GM23338 (cell line): ENCODE measurements at regions not wholly inside any gene's neighbourhood (a gene's known extent, or its start where the extent isn't known, plus 50 kb on each side); places are given as distances from the start of the nearest gene placed in this dataset.

Experiments
- ATAC-seq: fragments of 200-7000 bp; cut with Tn5 transposase; 3 replicates; pipeline ENCODE4 v1.9.1; 2020
- DNase-seq: peaks from one replicate; pipeline ENCODE4 v3.0.0-alpha.2; 2015; ENCODE audit warnings: low spot score
- H2AFZ ChIP-seq: fragments of 200-600 bp; sonication (generic); 2 replicates; pipeline ENCODE4 v1.8.0; 2016; ENCODE audit warnings: antibody characterized with exemption, mild to moderate bottlenecking, moderate library complexity
- H3F3A ChIP-seq: fragments of 200-600 bp; sonication (generic); replicated peaks from 2 replicates; pipeline ENCODE4 v1.8.0; 2017; ENCODE audit warnings: antibody characterized with exemption, mixed run types, low read depth
- H3K27ac ChIP-seq: fragments of 200-600 bp; sonication (generic); 2 replicates; pipeline ENCODE4 v1.6.1; 2016; ENCODE audit warnings: low read depth
- H3K27me3 ChIP-seq: fragments of 200-600 bp; sonication (generic); 2 replicates; pipeline ENCODE4 v1.8.0; 2016; ENCODE audit warnings: mild to moderate bottlenecking, mixed run types, moderate library complexity; ENCODE audit not compliant: insufficient read depth
- H3K36me3 ChIP-seq: fragments of 200-600 bp; sonication (generic); 2 replicates; pipeline ENCODE4 v1.8.0; 2016; ENCODE audit warnings: mild to moderate bottlenecking; ENCODE audit not compliant: insufficient read depth
- H3K4me1 ChIP-seq: fragments of 200-600 bp; sonication (generic); 2 replicates; pipeline ENCODE4 v1.8.0; 2016; ENCODE audit warnings: mild to moderate bottlenecking, moderate library complexity; ENCODE audit not compliant: insufficient read depth
- H3K4me2 ChIP-seq: fragments of 200-600 bp; sonication (generic); 2 replicates; pipeline ENCODE4 v1.7.1; 2017; ENCODE audit warnings: mixed run types
- H3K4me3 ChIP-seq: fragments of 200-600 bp; sonication (generic); 2 replicates; pipeline ENCODE4 v1.6.1; 2016; ENCODE audit warnings: mixed run types
- H3K79me2 ChIP-seq: fragments of 200-600 bp; sonication (generic); replicated peaks from 2 replicates; pipeline ENCODE4 v1.8.0; 2017; ENCODE audit warnings: mild to moderate bottlenecking; ENCODE audit not compliant: insufficient read depth
- H3K9me2 ChIP-seq: fragments of 200-600 bp; sonication (generic); 2 replicates; pipeline ENCODE4 v1.8.0; 2017; ENCODE audit not compliant: insufficient read depth
- H4K20me1 ChIP-seq: fragments of 200-600 bp; sonication (generic); replicated peaks from 2 replicates; pipeline ENCODE4 v1.8.0; 2017; ENCODE audit warnings: mild to moderate bottlenecking; ENCODE audit not compliant: insufficient read depth
- H3K27ac Mint-ChIP-seq: 2 replicates; pipeline ENCODE4 v1.8.0; 2020; ENCODE audit warnings: inconsistent platforms, mild to moderate bottlenecking, moderate library complexity, mixed read lengths
- H3K27me3 Mint-ChIP-seq: 3 replicates; pipeline ENCODE4 v1.8.0; 2022; ENCODE audit warnings: low read depth, mild to moderate bottlenecking, moderate library complexity, mixed read lengths, inconsistent platforms; ENCODE audit not compliant: insufficient read depth, poor library complexity
- H3K36me3 Mint-ChIP-seq: 3 replicates; pipeline ENCODE4 v1.8.0; 2021; ENCODE audit warnings: low read depth, mild to moderate bottlenecking, inconsistent platforms, moderate library complexity, mixed read lengths
- H3K4me1 Mint-ChIP-seq: 3 replicates; pipeline ENCODE4 v1.8.0; 2020; ENCODE audit warnings: mild to moderate bottlenecking, inconsistent platforms, mixed read lengths
- H3K4me3 Mint-ChIP-seq: 3 replicates; pipeline ENCODE4 v1.8.0; 2021; ENCODE audit warnings: moderate library complexity, mild to moderate bottlenecking, inconsistent platforms, mixed read lengths
- H3K9me3 Mint-ChIP-seq: 3 replicates; pipeline ENCODE4 v1.8.0; 2020; ENCODE audit warnings: moderate library complexity, mild to moderate bottlenecking, inconsistent platforms, mixed read lengths
- CTCF ChIP-seq, 2 experiments: fragments of 200-600 bp in 1 of 2; sonication (generic) in 1 of 2; conservative IDR thresholded peaks; 2 replicates each; pipeline versions ENCODE4 v1.5.1 to v1.6.1; 2016 to 2017; ENCODE audit warnings: antibody characterized with exemption in 2 of 2, low read depth in 2 of 2, mild to moderate bottlenecking in 2 of 2, moderate library complexity in 1 of 2
- NANOG ChIP-seq: IDR thresholded peaks from 2 replicates; pipeline ENCODE4 v1.6.1; 2016; ENCODE audit warnings: antibody characterized with exemption, borderline replicate concordance
- ZNF331 ChIP-seq: fragments of 250-450 bp; sonication (Bioruptor Pico); IDR thresholded peaks from 2 replicates; pipeline ENCODE4 v1.5.0; 2020; ENCODE audit warnings: low read depth, mild to moderate bottlenecking, moderate library complexity
- ZNF462 ChIP-seq: fragments of 250-450 bp; sonication (Bioruptor Pico); IDR thresholded peaks from 2 replicates; pipeline ENCODE4 v1.5.0; 2020; ENCODE audit warnings: mild to moderate bottlenecking, moderate library complexity

GRCh38 chr2:120999377-121000097 lies 263.9 kb downstream of the GLI2 start:
- ATAC-seq, result no peak
- H3K4me3 ChIP-seq, result no peak overlapping the region
- TF ChIP-seq ZNF462 (CRISPR knock-in tag) (no peak), ZNF331 (no peak), CTCF (conservative IDR thresholded peaks at IDR 0.05; ENCODE audit: low read depth in 2 of 2) (no peak), NANOG (no peak)
- Mint-ChIP-seq H3K27ac (no peak overlapping the region), H3K36me3 (peaks cover 6% of the 10 kb centered on the region), H3K4me3 (no peak overlapping the region), H3K9me3 (peaks cover 8% of the 10 kb centered on the region; the same call in 1 of the 3 replicates), H3K27me3 (peaks cover 13% of the 10 kb centered on the region), H3K4me1 (peaks cover 13% of the 10 kb centered on the region)
- H3K4me1 ChIP-seq, result peaks cover 15% of the 10 kb centered on the region
- no peak overlapping the region for H3K27ac ChIP-seq
- no peak overlapping the region for H2AFZ ChIP-seq
- no peaks in the 10 kb centered on the region for H3F3A ChIP-seq
- H3K79me2 ChIP-seq, result no peaks in the 10 kb centered on the region
- no peaks in the 10 kb centered on the region; the same call in none of the 2 replicates for H4K20me1 ChIP-seq
- no peaks in the 10 kb centered on the region for H3K27me3 ChIP-seq
- H3K9me2 ChIP-seq, result 0 out of 2 replicates have a peak, but pooled peaks cover 10% of the 10 kb centered on the region
- no peak for DNase-seq
- H3K4me2 ChIP-seq, result no peak overlapping the region
- no peaks in the 10 kb centered on the region for H3K36me3 ChIP-seq
